H1 (cell line): ENCODE measurements at regions not wholly inside any gene's neighbourhood (a gene's known extent, or its start where the extent isn't known, plus 50 kb on each side); places are given as distances from the start of the nearest gene placed in this dataset.

Source experiments
- CHD7 ChIP-seq: fragments of 300-600 bp; sonication (generic); IDR thresholded peaks from 2 replicates; pipeline ENCODE4 v1.7.1; 2012; ENCODE audit warnings: low read length, moderate library complexity, mild to moderate bottlenecking, inconsistent platforms; ENCODE audit not compliant: insufficient replicate concordance
- GABPA ChIP-seq: IDR thresholded peaks from 2 replicates; pipeline ENCODE4 v1.6.1; 2011; ENCODE audit warnings: mild to moderate bottlenecking, low read length, moderate library complexity, borderline replicate concordance; ENCODE audit not compliant: insufficient read depth
- MAX ChIP-seq: IDR thresholded peaks from 2 replicates; pipeline ENCODE4 v1.6.1; 2012; ENCODE audit warnings: inconsistent platforms

GRCh38 chr1:169043823-169044222 lies 62.7 kb upstream of the ATP1B1 start (continued):
- TF ChIP-seq CHD7 (no peak), GABPA (no peak), MAX (no peak)
